HuH-7.5 (cell line): ENCODE measurements at regions not wholly inside any gene's neighbourhood (a gene's known extent, or its start where the extent isn't known, plus 50 kb on each side); places are given as distances from the start of the nearest gene placed in this dataset.

Experiments used
- DNase-seq: peaks from one replicate; pipeline ENCODE4 v3.0.0; 2011; ENCODE audit warnings: low spot score

GRCh38 chr11:112811783-112812182 is 149.4 kb upstream of the NCAM1 start:
- no peak for DNase-seq

GRCh38 chr11:112812729-112813128 is 148.5 kb upstream of the NCAM1 start:
- DNase-seq: no peak

- DNase-seq: no peak
Observed at GRCh38 chr11:112814168-112814567, 147.1 kb upstream of the NCAM1 start.

GRCh38 chr11:112817376-112817775 is 143.8 kb upstream of the NCAM1 start:
- DNase-seq: no peak

GRCh38 chr11:112822478-112823274 is 138.5 kb upstream of the NCAM1 start:
- DNase-seq: no peak

DNA sequence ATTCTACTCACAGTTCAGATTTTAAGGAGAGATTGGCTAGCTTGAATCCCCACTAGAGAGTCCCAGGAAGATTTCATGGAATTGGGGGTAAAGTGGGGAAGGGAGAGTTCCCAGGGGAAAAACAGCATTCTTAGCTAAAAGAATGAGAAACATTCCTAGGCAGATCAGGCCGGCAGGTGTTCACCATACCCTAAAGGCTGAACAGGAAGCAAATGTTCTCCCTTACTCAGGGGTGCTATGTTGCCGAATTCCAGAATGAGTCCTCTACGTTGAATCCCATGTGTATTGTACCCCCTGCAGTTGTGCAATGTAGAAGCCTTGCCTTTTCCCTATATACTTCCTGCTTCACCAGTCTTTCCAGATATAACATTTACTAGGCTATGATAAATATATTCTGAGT is 135.2 kb upstream of the NCAM1 start:
- no peak for DNase-seq

DNA sequence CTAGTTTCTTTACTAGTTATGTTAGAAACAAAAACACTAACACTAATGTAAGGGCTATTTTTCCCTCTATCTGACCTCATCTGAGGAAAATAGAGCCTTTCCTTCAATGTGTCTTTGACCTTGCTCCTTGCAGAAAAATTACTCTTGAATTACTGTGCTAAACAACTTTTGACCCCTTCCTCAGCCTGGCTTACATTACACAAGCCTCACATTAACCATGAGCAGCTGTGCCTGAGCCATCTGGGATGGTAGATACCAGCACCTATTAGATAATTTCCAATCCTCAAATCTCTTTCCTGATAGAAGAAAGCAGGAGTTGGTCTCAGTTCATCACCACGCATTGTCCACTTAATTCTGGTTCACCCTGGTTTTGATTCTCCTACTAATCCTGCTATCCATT is 134.4 kb upstream of the NCAM1 start:
- no peak for DNase-seq

GRCh38 chr11:112828421-112828820 is 132.8 kb upstream of the NCAM1 start:
- no peak for DNase-seq

GRCh38 chr11:112829971-112830654 is 131.1 kb upstream of the NCAM1 start:
- DNase-seq: no peak

- no peak for DNase-seq
Observed at GRCh38 chr11:112831041-112831440, 130.2 kb upstream of the NCAM1 start.

DNA sequence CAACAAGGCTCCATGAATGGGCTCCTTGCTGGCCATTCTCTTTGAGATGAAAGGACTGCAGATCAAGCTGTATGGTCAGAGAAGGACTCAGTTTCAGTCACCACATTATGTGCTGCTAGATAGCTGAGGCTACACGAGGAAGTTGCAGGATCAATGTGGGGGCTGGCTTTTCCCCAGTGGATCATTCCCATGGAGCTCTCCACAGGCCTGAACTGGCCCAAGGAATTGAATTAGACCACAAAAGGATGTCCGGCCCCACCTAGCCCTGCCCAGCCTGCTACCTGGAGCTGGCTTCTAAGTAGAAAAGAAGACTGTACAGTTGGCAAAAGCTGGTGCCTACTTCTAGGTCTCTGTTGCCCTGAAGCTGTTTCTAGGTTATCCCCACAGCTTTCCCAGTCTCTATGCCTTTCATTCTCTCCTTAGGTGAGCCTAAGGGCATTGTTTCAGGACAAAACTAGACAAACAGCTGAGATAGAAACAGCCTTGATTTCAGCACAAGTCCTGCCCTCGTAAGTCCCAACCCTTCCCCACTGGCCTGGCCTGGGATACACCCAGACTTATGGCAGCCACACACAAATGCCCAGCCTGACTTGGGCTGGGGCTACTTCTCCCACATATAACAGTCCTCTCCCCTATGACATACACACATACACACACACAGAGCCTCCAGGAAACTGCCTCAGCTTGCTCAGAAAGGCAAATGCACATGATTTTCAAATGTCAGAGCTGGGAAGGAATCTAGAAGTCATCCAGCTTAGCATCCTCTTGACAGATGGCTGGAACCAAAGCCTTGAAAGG is 129.1 kb upstream of the NCAM1 start:
- no peak for DNase-seq

DNA sequence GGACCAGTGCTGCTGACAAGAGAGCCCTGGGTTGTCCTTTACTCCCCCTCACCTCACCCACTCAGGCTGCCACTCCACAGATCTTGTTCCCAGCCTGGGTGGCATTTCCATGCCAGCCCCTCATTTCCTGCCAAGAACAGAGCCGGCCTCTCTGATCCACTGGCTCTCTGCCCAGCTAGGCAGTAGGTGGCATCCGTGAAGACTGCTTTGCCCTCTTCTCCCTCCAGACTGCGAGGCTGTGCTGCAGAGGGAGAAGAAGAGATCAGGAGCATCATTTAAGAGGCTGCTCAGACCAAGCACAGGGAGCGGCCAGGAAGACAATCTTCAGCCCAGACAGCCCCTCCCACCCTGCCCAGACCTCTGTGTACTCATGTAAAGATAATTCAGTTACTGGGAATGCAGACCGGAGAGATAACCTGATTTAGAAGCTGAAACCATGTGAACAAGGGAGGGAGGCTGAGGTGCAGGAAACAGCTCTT is 126.9 kb upstream of the NCAM1 start:
- no peak for DNase-seq

DNA sequence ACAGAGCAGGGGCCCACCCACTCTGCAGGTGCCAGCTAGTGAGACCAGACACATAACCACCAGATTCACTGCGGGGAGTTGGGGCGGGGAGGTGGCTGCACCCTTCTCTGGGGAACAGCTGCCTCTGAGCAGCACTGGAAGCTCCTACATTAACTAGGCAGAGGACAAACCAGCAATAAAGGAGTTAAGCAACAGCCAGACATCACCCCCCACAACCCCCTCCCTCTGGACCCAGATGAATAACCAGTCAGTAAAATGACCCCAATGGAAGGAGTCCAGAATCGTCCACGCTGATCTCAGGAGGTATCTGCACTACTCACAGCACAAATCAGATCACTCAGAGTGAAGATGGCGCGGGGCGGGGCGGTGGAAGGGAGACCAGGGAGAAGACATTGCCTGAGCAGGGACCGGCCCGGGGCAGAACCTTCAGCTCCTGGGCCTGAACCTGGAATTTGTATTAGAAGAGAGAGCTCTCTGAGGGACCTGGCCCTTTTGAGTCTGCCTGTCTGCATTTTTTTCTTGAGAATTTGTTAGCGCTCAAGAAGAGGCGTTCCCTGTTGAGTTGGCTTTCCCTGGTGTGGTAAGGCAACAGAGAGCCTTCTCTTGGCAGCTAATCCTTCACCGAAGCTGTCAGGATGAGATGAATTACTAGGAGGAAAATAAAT is 125.5 kb upstream of the NCAM1 start:
- no peak for DNase-seq

- DNase-seq: no peak
Observed at GRCh38 chr11:112836256-112836602, 125.0 kb upstream of the NCAM1 start.

- no peak for DNase-seq
Observed at GRCh38 chr11:112837162-112837826, 123.9 kb upstream of the NCAM1 start.

GRCh38 chr11:112839051-112839450 is 122.2 kb upstream of the NCAM1 start:
- DNase-seq: no peak

DNA sequence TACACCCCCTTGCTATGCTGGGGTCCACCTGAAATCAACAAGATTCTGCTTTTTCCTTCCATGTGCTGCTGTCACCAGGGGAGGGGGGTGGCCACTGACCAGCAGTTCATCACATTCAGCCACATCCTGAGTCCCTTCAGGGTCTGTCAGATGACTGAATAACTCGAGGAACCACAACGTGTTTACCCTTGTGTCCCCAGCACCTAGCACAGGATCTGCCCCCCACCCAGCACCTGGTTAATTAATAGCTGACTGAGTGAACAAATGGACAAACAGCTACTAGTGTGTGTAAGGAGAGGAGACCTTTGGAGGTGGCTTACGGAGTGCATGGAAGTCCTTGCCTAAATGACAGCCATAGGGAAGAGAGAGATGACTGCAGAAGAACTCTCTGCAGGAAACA is 119.5 kb upstream of the NCAM1 start:
- DNase-seq: no peak

- no peak for DNase-seq
Observed at GRCh38 chr11:112842151-112842550, 119.1 kb upstream of the NCAM1 start.

- DNase-seq: no peak
Observed at GRCh38 chr11:112844517-112844916, 116.7 kb upstream of the NCAM1 start.

- DNase-seq: no peak
Observed at GRCh38 chr11:112847568-112847967, 113.7 kb upstream of the NCAM1 start.

- no peak for DNase-seq
Observed at GRCh38 chr11:112852143-112852866, 108.9 kb upstream of the NCAM1 start.
